Testis (tissue), 2 donors: ENCODE measurements at regions not wholly inside any gene's neighbourhood (a gene's known extent, or its start where the extent isn't known, plus 50 kb on each side); places are given as distances from the start of the nearest gene placed in this dataset.
"Not testable (repeated sequence)": the region's sequence is repeated elsewhere in the genome, so short reads cannot be mapped to it uniquely, and the experiment has no call there.

Experiments used
- DNase-seq: peaks from one replicate; pipeline ENCODE4 v3.0.0-alpha.2; 2019
- H3K27ac ChIP-seq, 2 donors: fragments of 200-600 bp; sonication (generic); one replicate each; pipeline ENCODE4 v1.5.1; 2019
- H3K27me3 ChIP-seq: fragments of 200-600 bp; sonication (generic); one replicate; pipeline ENCODE4 v1.5.1; 2019
- H3K36me3 ChIP-seq: fragments of 200-600 bp; sonication (generic); one replicate; pipeline ENCODE4 v1.5.1; 2017; ENCODE audit warnings: low read depth; ENCODE audit errors: missing control alignments
- H3K4me1 ChIP-seq: fragments of 200-600 bp; sonication (generic); one replicate; pipeline ENCODE4 v1.5.1; 2019
- H3K4me3 ChIP-seq, 2 donors: fragments of 200-600 bp; sonication (generic); one replicate each; pipeline ENCODE4 v1.5.1; 2017 to 2019
- H3K9me3 ChIP-seq: fragments of 200-600 bp; sonication (generic); one replicate; pipeline ENCODE4 v1.5.1; 2017
- POLR2A ChIP-seq: fragments of 450-650 bp; IDR thresholded peaks from one replicate; pipeline ENCODE4 v1.6.1; 2017; ENCODE audit warnings: antibody characterized with exemption, mild to moderate bottlenecking, moderate library complexity
- WGBS, 2 donors: methylation state at CpG; one replicate each; pipeline ENCODE4 v1.1.5; 2018; 5-methylcytosine and 5-hydroxymethylcytosine counted together
- intact Hi-C: fragments of 100-400 bp; cut with DNase I; formaldehyde crosslinking; loops from one replicate; pipeline ENCODE4 v1.15.1; 2023; ENCODE audit warnings: low total_unique reads
- TF ChIP-seq, protein P1 (sequence below), 3 experiments: fragments of 450-650 bp in 2 of 3; fragments of 200-600 bp in 1 of 3; sonication (generic) in 1 of 3; IDR thresholded peaks; one replicate each; pipeline ENCODE4 v1.5.1; 2016 to 2019; ENCODE audit warnings: antibody characterized with exemption in 3 of 3, mild to moderate bottlenecking in 2 of 3, moderate library complexity in 1 of 3

- no peak for DNase-seq
- 95 to 96% methylated on average over 5 of the region's 5 CpGs for WGBS, 2 donors
- Histone ChIP-seq H3K27me3 (no peaks in the 10 kb centered on the region), H3K27ac (no peak overlapping the region), H3K4me1 (no peaks in the 10 kb centered on the region), H3K9me3 (no peaks in the 10 kb centered on the region), H3K36me3 (no peaks in the 10 kb centered on the region), H3K4me3 (no peak overlapping the region)
- intact Hi-C loops = no loop called here
- no peak for TF ChIP-seq POLR2A
- TF ChIP-seq, protein P1, sequence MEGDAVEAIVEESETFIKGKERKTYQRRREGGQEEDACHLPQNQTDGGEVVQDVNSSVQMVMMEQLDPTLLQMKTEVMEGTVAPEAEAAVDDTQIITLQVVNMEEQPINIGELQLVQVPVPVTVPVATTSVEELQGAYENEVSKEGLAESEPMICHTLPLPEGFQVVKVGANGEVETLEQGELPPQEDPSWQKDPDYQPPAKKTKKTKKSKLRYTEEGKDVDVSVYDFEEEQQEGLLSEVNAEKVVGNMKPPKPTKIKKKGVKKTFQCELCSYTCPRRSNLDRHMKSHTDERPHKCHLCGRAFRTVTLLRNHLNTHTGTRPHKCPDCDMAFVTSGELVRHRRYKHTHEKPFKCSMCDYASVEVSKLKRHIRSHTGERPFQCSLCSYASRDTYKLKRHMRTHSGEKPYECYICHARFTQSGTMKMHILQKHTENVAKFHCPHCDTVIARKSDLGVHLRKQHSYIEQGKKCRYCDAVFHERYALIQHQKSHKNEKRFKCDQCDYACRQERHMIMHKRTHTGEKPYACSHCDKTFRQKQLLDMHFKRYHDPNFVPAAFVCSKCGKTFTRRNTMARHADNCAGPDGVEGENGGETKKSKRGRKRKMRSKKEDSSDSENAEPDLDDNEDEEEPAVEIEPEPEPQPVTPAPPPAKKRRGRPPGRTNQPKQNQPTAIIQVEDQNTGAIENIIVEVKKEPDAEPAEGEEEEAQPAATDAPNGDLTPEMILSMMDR (IDR thresholded peaks at IDR 0.05) = no peak
These were observed 105.3 kb downstream of the TMEM167A start for GRCh38 chr5:82971901-82972300.

- H3K27me3 ChIP-seq = not testable (repeated sequence)
- WGBS, 2 donors = 96% methylated on average over 10 of the region's 10 CpGs
These were observed 106.0 kb downstream of the TMEM167A start for GRCh38 chr5:82971034-82971806.

DNA sequence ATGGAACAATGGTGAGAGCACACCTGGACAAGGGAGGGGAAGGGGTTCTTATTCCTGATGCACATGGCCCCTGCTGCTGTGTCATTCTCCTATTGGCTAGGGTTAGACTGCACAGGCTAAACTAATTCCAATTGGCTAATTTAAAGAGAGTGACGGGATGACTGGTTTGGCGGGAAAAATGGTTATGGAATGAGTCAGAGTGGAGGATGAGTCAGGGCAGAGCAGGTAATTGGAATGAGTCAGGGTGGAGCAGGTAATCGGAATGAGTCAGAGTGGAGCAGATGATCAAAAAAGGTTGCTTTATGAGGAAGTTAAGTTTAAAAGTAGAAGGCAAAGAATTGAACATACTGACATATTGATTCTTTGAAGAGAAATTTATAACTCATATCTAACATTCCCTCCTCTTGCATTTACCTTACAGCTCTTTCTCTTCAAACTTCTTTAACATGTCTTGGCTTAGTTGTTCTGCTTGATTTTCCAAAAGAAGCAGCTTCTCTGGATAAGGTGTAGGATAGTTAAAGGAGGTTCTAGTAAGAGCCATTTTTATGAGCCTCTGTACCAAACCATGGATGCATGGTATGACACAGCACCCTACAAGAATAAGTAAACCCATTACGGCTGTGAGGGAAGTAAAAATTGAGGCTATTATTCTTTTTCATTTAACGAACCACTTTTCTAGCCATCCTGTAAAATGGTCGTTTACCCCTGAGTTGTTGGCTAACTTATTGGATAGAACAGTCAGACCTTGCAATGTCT, 107.8 kb downstream of the TMEM167A start:
- H3K36me3 ChIP-seq, H3K9me3 ChIP-seq, H3K27ac ChIP-seq, DNase-seq, H3K27me3 ChIP-seq, H3K4me3 ChIP-seq, H3K4me1 ChIP-seq, intact Hi-C loops: not testable (repeated sequence)
- WGBS, 2 donors = 83 to 84% methylated on average over 6 of the region's 6 CpGs

More at GRCh38 chr5:82971034-82971806, 106.0 kb downstream of the TMEM167A start:
- H3K4me1 ChIP-seq, H3K27ac ChIP-seq, H3K4me3 ChIP-seq, DNase-seq, H3K9me3 ChIP-seq, H3K36me3 ChIP-seq, intact Hi-C loops: not testable (repeated sequence)

GRCh38 chr5:82967072-82967471, 110.1 kb downstream of the TMEM167A start:
- Histone ChIP-seq H3K4me1 (no peaks in the 10 kb centered on the region), H3K9me3 (no peaks in the 10 kb centered on the region), H3K4me3 (no peak overlapping the region), H3K27me3 (no peaks in the 10 kb centered on the region), H3K27ac (no peak overlapping the region), H3K36me3 (no peaks in the 10 kb centered on the region)
- DNase-seq = no peak
- TF ChIP-seq, protein P1 (IDR thresholded peaks at IDR 0.05) = no peak
- no peak for TF ChIP-seq POLR2A
- intact Hi-C loops = no loop called here

- no peak for TF ChIP-seq POLR2A
- TF ChIP-seq, protein P1 (IDR thresholded peaks at IDR 0.05) = no peak
- Histone ChIP-seq H3K27ac (no peak overlapping the region), H3K27me3 (no peaks in the 10 kb centered on the region), H3K9me3 (no peaks in the 10 kb centered on the region), H3K36me3 (no peaks in the 10 kb centered on the region), H3K4me1 (no peaks in the 10 kb centered on the region), H3K4me3 (no peak overlapping the region)
- intact Hi-C loops = no loop called here
- no peak for DNase-seq
- 86 to 97% methylated on average over 1 of the region's 1 CpG for WGBS, 2 donors
These were observed 117.7 kb downstream of the TMEM167A start for GRCh38 chr5:82959466-82959865.
